DMS 273 (cell line): ENCODE measurements at regions not wholly inside any gene's neighbourhood (a gene's known extent, or its start where the extent isn't known, plus 50 kb on each side); places are given as distances from the start of the nearest gene placed in this dataset.
A peak's percentile ranks its signal among the peaks of the same experiment; 100 is the strongest.

Source experiments
- DNase-seq: peaks from one replicate; lab custom pipeline; 2025; ENCODE audit not compliant: unreplicated experiment; lab: John Stamatoyannopoulos, UW

GRCh38 chr20:63087872-63088680 lies 81.3 kb upstream of the BHLHE23 start:
- no peak for DNase-seq

GRCh38 chr20:63087236-63087871 lies 80.6 kb upstream of the BHLHE23 start:
- DNase-seq, result no peak

- no peak for DNase-seq
Measured at GRCh38 chr20:63086421-63087235, 79.9 kb upstream of the BHLHE23 start.

- DNase-seq, result peak; percentile 41
Measured at GRCh38 chr20:63085151-63085861, 78.5 kb upstream of the BHLHE23 start.

GRCh38 chr20:63084563-63084927 lies 77.8 kb upstream of the BHLHE23 start:
- DNase-seq, result no peak

GRCh38 chr20:63083831-63084562 lies 77.2 kb upstream of the BHLHE23 start:
- peak; percentile 36 for DNase-seq

- DNase-seq, result no peak
Measured at GRCh38 chr20:63082939-63083735, 76.4 kb upstream of the BHLHE23 start.

GRCh38 chr20:63082308-63082938 lies 75.7 kb upstream of the BHLHE23 start:
- peak; percentile 62 for DNase-seq

GRCh38 chr20:63081831-63082230 lies 75.1 kb upstream of the BHLHE23 start:
- DNase-seq, result no peak

GRCh38 chr20:63081351-63081750 lies 74.6 kb upstream of the BHLHE23 start:
- DNase-seq, result no peak

- no peak for DNase-seq
Measured at GRCh38 chr20:63080811-63081210, 74.0 kb upstream of the BHLHE23 start.

- DNase-seq, result no peak
Measured at GRCh38 chr20:63080411-63080810, 73.6 kb upstream of the BHLHE23 start.

GRCh38 chr20:63079971-63080370 lies 73.2 kb upstream of the BHLHE23 start:
- no peak for DNase-seq

- DNase-seq, result no peak
Measured at GRCh38 chr20:63077705-63078104, 70.9 kb upstream of the BHLHE23 start.

- DNase-seq, result no peak
Measured at GRCh38 chr20:63076421-63076820, 69.7 kb upstream of the BHLHE23 start.

- no peak for DNase-seq
Measured at GRCh38 chr20:63074631-63075030, 67.9 kb upstream of the BHLHE23 start.

GRCh38 chr20:63074182-63074581 lies 67.4 kb upstream of the BHLHE23 start:
- DNase-seq, result no peak

GRCh38 chr20:63073738-63074065 lies 66.9 kb upstream of the BHLHE23 start:
- no peak for DNase-seq

- no peak for DNase-seq
Measured at GRCh38 chr20:63072991-63073737, 66.4 kb upstream of the BHLHE23 start.
